Fibroblast of skin of scalp (primary cell): ENCODE measurements at regions not wholly inside any gene's neighbourhood (a gene's known extent, or its start where the extent isn't known, plus 50 kb on each side); places are given as distances from the start of the nearest gene placed in this dataset.

Experiments used
- DNase-seq: peaks from one replicate; pipeline ENCODE4 v3.0.0-alpha.2; 2013

- no peak for DNase-seq
Observed at GRCh38 chr21:15151385-15152103, 86.7 kb upstream of the NRIP1 start.

GRCh38 chr21:15152591-15152990 is 87.8 kb upstream of the NRIP1 start:
- DNase-seq: no peak

- no peak for DNase-seq
Observed at GRCh38 chr21:15159382-15160020, 94.7 kb upstream of the NRIP1 start.

GRCh38 chr21:15160136-15160535 is 95.3 kb upstream of the NRIP1 start:
- no peak for DNase-seq

- no peak for DNase-seq
Observed at GRCh38 chr21:15162921-15163320, 98.1 kb upstream of the NRIP1 start.

- DNase-seq: no peak
Observed at GRCh38 chr21:15164273-15164672, 99.5 kb upstream of the NRIP1 start.

- DNase-seq: no peak
Observed at GRCh38 chr21:15164678-15165303, 100.0 kb upstream of the NRIP1 start.

- no peak for DNase-seq
Observed at GRCh38 chr21:15170614-15171013, 105.8 kb upstream of the NRIP1 start.

- no peak for DNase-seq
Observed at GRCh38 chr21:15171546-15171945, 106.7 kb upstream of the NRIP1 start.

GRCh38 chr21:15172963-15173362 is 108.2 kb upstream of the NRIP1 start:
- DNase-seq: no peak

GRCh38 chr21:15174923-15175322 is 110.1 kb upstream of the NRIP1 start:
- no peak for DNase-seq

GRCh38 chr21:15182731-15183130 is 117.9 kb upstream of the NRIP1 start:
- no peak for DNase-seq

- DNase-seq: no peak
Observed at GRCh38 chr21:15183813-15184257, 119.0 kb upstream of the NRIP1 start.

- no peak for DNase-seq
Observed at GRCh38 chr21:15190412-15190811, 125.6 kb upstream of the NRIP1 start.

- DNase-seq: no peak
Observed at GRCh38 chr21:15190837-15191236, 126.0 kb upstream of the NRIP1 start.

GRCh38 chr21:15191342-15191741 is 126.5 kb upstream of the NRIP1 start:
- DNase-seq: no peak

GRCh38 chr21:15192243-15192642 is 127.4 kb upstream of the NRIP1 start:
- DNase-seq: no peak

- DNase-seq: no peak
Observed at GRCh38 chr21:15193937-15194336, 129.1 kb upstream of the NRIP1 start.

- DNase-seq: no peak
Observed at GRCh38 chr21:15195104-15195503, 130.3 kb upstream of the NRIP1 start.

GRCh38 chr21:15195768-15196167 is 131.0 kb upstream of the NRIP1 start:
- no peak for DNase-seq

- DNase-seq: no peak
Observed at GRCh38 chr21:15197696-15198095, 132.9 kb upstream of the NRIP1 start.

- DNase-seq: no peak
Observed at GRCh38 chr21:15199414-15200383, 134.9 kb upstream of the NRIP1 start.

- no peak for DNase-seq
Observed at GRCh38 chr21:15203740-15204139, 138.9 kb upstream of the NRIP1 start.
